GM12878 (cell line): ENCODE measurements at regions not wholly inside any gene's neighbourhood (a gene's known extent, or its start where the extent isn't known, plus 50 kb on each side); places are given as distances from the start of the nearest gene placed in this dataset.

ENCODE experiments used
- ATAC-seq: fragments of 200-7000 bp; cut with Tn5 transposase; 3 replicates; pipeline ENCODE4 v1.9.1; 2020; ENCODE audit warnings: mild to moderate bottlenecking, moderate library complexity
- BruUV-seq: library from RNA; stranded (reverse); fragments of 400-500 nt; replicated peaks from 2 replicates; lab custom pipeline; 2021; lab: Mats Ljungman, UMichigan
- CTCF ChIA-PET: fragments of 300-600 bp; sonication (Branson Sonifier 250); formaldehyde crosslinking; extraction: SDS; loops from one replicate; lab custom pipeline; 2021; ENCODE audit warnings: inconsistent platforms; lab: Yijun Ruan, JAX
- POLR2A ChIA-PET: fragments of 350-600 bp; formaldehyde crosslinking; extraction: SDS; loops from one replicate; lab custom pipeline; 2021; ENCODE audit warnings: inconsistent platforms; lab: Charles Lee
- RAD21 ChIA-PET: fragments of 300-600 bp; sonication (Branson Sonifier 250); formaldehyde crosslinking; loops from one replicate; lab custom pipeline; 2023; ENCODE audit warnings: antibody characterized with exemption; ENCODE audit not compliant: unreplicated experiment; lab: Charles Lee
- SMC1A ChIA-PET: fragments of 300-600 bp; sonication (Branson Sonifier 250); formaldehyde crosslinking; loops from one replicate; lab custom pipeline; 2023; ENCODE audit not compliant: unreplicated experiment, uncharacterized antibody; lab: Charles Lee
- DNase-seq: peaks from one replicate; pipeline ENCODE4 v3.0.0-alpha.2; 2011; ENCODE audit warnings: low read depth, low spot score
- FAIRE-seq: peaks from 3 replicates; lab custom pipeline; 2011; peaks lifted over from hg19 to GRCh38; lab: Jason Lieb, UNC
- H2AFZ ChIP-seq: 2 replicates; pipeline ENCODE4 v1.6.0; 2011; ENCODE audit warnings: low read depth, low read length, control low read depth; ENCODE audit not compliant: control insufficient read depth
- H3K27ac ChIP-seq: 2 replicates; pipeline ENCODE4 v1.5.1; 2011; ENCODE audit warnings: control low read depth; ENCODE audit not compliant: control insufficient read depth, insufficient read depth
- H3K27me3 ChIP-seq, 2 experiments: replicated peaks in 1 of 2; 2 replicates each; pipeline versions ENCODE4 v1.6.0 to v1.6.1; 2011; ENCODE audit warnings: low read length in 1 of 2; ENCODE audit not compliant: control insufficient read depth in 2 of 2, insufficient read depth in 2 of 2
- H3K36me3 ChIP-seq, 2 experiments: 2 replicates each; pipeline ENCODE4 v1.5.1; 2011; ENCODE audit warnings: low read length in 1 of 2; ENCODE audit not compliant: control insufficient read depth in 2 of 2, insufficient read depth in 2 of 2
- H3K4me1 ChIP-seq: 2 replicates; pipeline ENCODE4 v1.6.1; 2011; ENCODE audit warnings: mild to moderate bottlenecking, low read length, moderate library complexity, mixed read lengths; ENCODE audit not compliant: control insufficient read depth, insufficient read depth
- H3K4me2 ChIP-seq: 2 replicates; pipeline ENCODE4 v1.6.0; 2011; ENCODE audit warnings: control low read depth; ENCODE audit not compliant: control insufficient read depth, insufficient read depth
- H3K4me3 ChIP-seq: fragments of 200-600 bp; sonication (generic); 2 replicates; pipeline ENCODE4 v1.5.1; 2016
- H3K79me2 ChIP-seq: 2 replicates; pipeline ENCODE4 v1.6.0; 2011; ENCODE audit warnings: low read length; ENCODE audit not compliant: control insufficient read depth, insufficient read depth
- H3K9ac ChIP-seq: 2 replicates; pipeline ENCODE4 v1.8.0; 2011; ENCODE audit warnings: low read length, control low read depth, mixed read lengths; ENCODE audit not compliant: control insufficient read depth, insufficient read depth
- H3K9me3 ChIP-seq: replicated peaks from 3 replicates; pipeline ENCODE4 v1.5.1; 2011; ENCODE audit warnings: mild to moderate bottlenecking, low read length; ENCODE audit not compliant: control insufficient read depth, insufficient read depth
- H4K20me1 ChIP-seq: 2 replicates; pipeline ENCODE4 v1.6.0; 2011; ENCODE audit not compliant: control insufficient read depth, insufficient read depth
- POU2F2 ChIP-seq: IDR thresholded peaks from 3 replicates; pipeline ENCODE4 v1.6.1; 2011; ENCODE audit warnings: low read depth, mild to moderate bottlenecking, low read length, borderline replicate concordance
- RELB ChIP-seq: fragments of 450-650 bp; IDR thresholded peaks from 2 replicates; pipeline ENCODE4 v1.6.1; 2017; ENCODE audit warnings: low read depth, mild to moderate bottlenecking, moderate library complexity
- REST ChIP-seq: IDR thresholded peaks from 2 replicates; pipeline ENCODE4 v1.6.1; 2012; ENCODE audit warnings: mild to moderate bottlenecking, low read depth, low read length
- SRF ChIP-seq, 2 experiments: IDR thresholded peaks; 2 replicates each; pipeline ENCODE4 v1.6.1; 2011; ENCODE audit warnings: low read depth in 2 of 2, low read length in 2 of 2, mild to moderate bottlenecking in 1 of 2, moderate library complexity in 1 of 2
- USF2 ChIP-seq: IDR thresholded peaks from 2 replicates; pipeline ENCODE4 v1.6.1; 2011; ENCODE audit warnings: low read depth, low read length, improper control_type of control experiment, borderline replicate concordance
- YBX1 ChIP-seq: fragments of 450-650 bp; IDR thresholded peaks from 2 replicates; pipeline ENCODE4 v1.6.1; 2016; ENCODE audit warnings: antibody characterized with exemption
- WGBS: methylation state at CpG from one replicate; pipeline ENCODE4 v1.1.6; 2016; ENCODE audit warnings: low lambda C conversion rate; ENCODE audit not compliant: insufficient replicate concordance, insufficient coverage; ENCODE audit errors: missing lambda C conversion rate; 5-methylcytosine and 5-hydroxymethylcytosine counted together
- in situ Hi-C: fragments of 300-500 bp; cut with MboI; formaldehyde crosslinking; loops from 9 replicates; pipeline ENCODE4 v1.14.3; 2018; ENCODE audit warnings: mixed read lengths
- intact Hi-C: fragments of 100-400 bp; cut with micrococcal nuclease; formaldehyde crosslinking; loops from one replicate; pipeline ENCODE4 v1.14.2; 2022; ENCODE audit not compliant: unreplicated experiment

- ChIA-PET RAD21 (interaction anchor here (0.7 to 5.9 kb wide), 14 partner anchors 9 to 301 kb away, joined by 3 to 49 read pairs (median 4); partner anchors contain the start of gene ZNF608), SMC1A (interaction anchor here (0.5 to 6.0 kb wide), 18 partner anchors 10 to 614 kb away, joined by 3 to 44 read pairs (median 4); partner anchors contain the start of gene ZNF608), CTCF (interaction anchor here (1.0 kb wide), 1 partner anchor 270 kb away, joined by 3 read pairs; no protein-coding TSS in a partner anchor), POLR2A (interaction anchor here (0.8 to 1.5 kb wide), 5 partner anchors 10 to 97 kb away, joined by 3 to 4 read pairs (median 3); no protein-coding TSS in a partner anchor)
- FAIRE-seq (no peak), ATAC-seq (no peak), DNase-seq (no peak)
- no TSS peak for BruUV-seq
- no peaks in the 10 kb centered on the region for H3K27me3 ChIP-seq
- peaks cover 2% of the 10 kb centered on the region; the same call in 1 of the 2 replicates for H3K79me2 ChIP-seq
- no peak for TF ChIP-seq USF2
- TF ChIP-seq SRF (IDR thresholded peaks at IDR 0.05; ENCODE audit: low read depth in 2 of 2, low read length in 2 of 2) = no peak
- no peak for TF ChIP-seq YBX1
- TF ChIP-seq POU2F2 = no peak
- TF ChIP-seq REST = no peak
- TF ChIP-seq RELB = no peak
- no peak overlapping the region for H3K9ac ChIP-seq
- H3K27ac ChIP-seq = peak overlapping the region; percentile 68
- no peaks in the 10 kb centered on the region; the same call in 2 of the 3 replicates for H3K9me3 ChIP-seq
- H4K20me1 ChIP-seq = no peaks in the 10 kb centered on the region
- peak overlapping the region; percentile 49; the same call in 1 of the 2 replicates for H2AFZ ChIP-seq
- H3K4me2 ChIP-seq = peak overlapping the region; percentile 84
- peaks cover 0 to 5% of the 10 kb centered on the region in 2 experiments; a peak in 1 of 4 replicates for H3K36me3 ChIP-seq
- H3K4me1 ChIP-seq = peaks cover 50% of the 10 kb centered on the region
- 0% methylated on average over 3 of the region's 3 CpGs for WGBS
- intact Hi-C loops = loop anchor here (1.0 to 10.0 kb wide), 8 partner anchors 54 to 764 kb away; no protein-coding TSS in a partner anchor
- in situ Hi-C loops = no loop called here
- peak overlapping the region; percentile 51 for H3K4me3 ChIP-seq
Observed at GRCh38 chr5:124650951-124651662, 95.3 kb downstream of the ZNF608 start.
